ENCODE measurements at regions not wholly inside any gene's neighbourhood (a gene's known extent, or its start where the extent isn't known, plus 50 kb on each side); places are given as distances from the start of the nearest gene placed in this dataset.

- no peak for DNase-seq
- H3K27ac ChIP-seq = no peak overlapping the region
- 73 to 89% (median 88%) methylated on average over 1 of the region's 1 CpG for WGBS, 3 donors
- intact Hi-C loops (cut with DNase I) = no loop called here
- no peaks in the 10 kb centered on the region for H3K9me3 ChIP-seq
- H3K4me3 ChIP-seq = no peak overlapping the region
- H3K4me1 ChIP-seq (ENCODE audit: insufficient read depth) = no peaks in the 10 kb centered on the region
- TF ChIP-seq, protein P1, sequence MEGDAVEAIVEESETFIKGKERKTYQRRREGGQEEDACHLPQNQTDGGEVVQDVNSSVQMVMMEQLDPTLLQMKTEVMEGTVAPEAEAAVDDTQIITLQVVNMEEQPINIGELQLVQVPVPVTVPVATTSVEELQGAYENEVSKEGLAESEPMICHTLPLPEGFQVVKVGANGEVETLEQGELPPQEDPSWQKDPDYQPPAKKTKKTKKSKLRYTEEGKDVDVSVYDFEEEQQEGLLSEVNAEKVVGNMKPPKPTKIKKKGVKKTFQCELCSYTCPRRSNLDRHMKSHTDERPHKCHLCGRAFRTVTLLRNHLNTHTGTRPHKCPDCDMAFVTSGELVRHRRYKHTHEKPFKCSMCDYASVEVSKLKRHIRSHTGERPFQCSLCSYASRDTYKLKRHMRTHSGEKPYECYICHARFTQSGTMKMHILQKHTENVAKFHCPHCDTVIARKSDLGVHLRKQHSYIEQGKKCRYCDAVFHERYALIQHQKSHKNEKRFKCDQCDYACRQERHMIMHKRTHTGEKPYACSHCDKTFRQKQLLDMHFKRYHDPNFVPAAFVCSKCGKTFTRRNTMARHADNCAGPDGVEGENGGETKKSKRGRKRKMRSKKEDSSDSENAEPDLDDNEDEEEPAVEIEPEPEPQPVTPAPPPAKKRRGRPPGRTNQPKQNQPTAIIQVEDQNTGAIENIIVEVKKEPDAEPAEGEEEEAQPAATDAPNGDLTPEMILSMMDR (IDR thresholded peaks at IDR 0.05) = no peak
- TF ChIP-seq POLR2A (IDR thresholded peaks at IDR 0.05) (no peak), EP300 (IDR thresholded peaks at IDR 0.05) (no peak)
- H3K36me3 ChIP-seq = no peaks in the 10 kb centered on the region
- H3K27me3 ChIP-seq = no peaks in the 10 kb centered on the region
These were observed 66.9 kb upstream of the KLF13 start for GRCh38 chr15:31259562-31260252.

DNA sequence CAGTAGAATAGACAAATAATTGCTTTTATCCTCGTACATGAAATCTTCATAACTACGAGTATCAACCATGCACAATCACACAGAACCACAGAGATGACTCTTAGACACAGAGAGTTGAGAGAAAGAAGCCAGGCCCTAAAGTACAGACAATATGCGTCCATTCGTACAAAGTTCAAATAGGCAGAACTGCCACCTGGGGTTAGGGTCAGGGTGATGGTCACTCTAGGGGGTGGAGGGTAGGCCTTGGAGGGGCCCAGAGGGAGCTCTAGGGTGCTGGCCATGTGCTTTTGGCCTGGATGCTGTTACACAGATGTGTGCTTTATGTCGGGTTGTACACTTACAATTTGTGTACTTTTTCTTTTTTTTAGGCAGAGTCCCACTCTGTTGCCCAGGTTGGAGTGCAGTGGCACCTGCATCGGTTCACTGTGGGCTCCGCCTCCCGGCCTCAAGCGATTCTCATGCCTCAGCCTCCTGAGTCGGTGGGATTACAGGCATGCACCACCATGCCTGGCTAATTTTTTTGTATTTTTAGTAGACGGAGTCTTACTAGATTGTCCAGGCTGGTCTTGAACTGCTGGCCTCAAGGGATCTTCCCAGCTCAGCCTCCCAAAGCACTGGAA lies 65.9 kb upstream of the KLF13 start:
- no peaks in the 10 kb centered on the region for H3K27me3 ChIP-seq
- TF ChIP-seq POLR2A (IDR thresholded peaks at IDR 0.05) (no peak), EP300 (IDR thresholded peaks at IDR 0.05) (no peak)
- TF ChIP-seq, protein P1 (IDR thresholded peaks at IDR 0.05) = no peak
- no peak overlapping the region for H3K4me3 ChIP-seq
- intact Hi-C loops (cut with DNase I) = loop anchor here in 1 of 4 donors (1.0 kb wide), 1 partner anchor 40 kb away; no protein-coding TSS in a partner anchor
- H3K4me1 ChIP-seq (ENCODE audit: insufficient read depth) = no peaks in the 10 kb centered on the region
- no peaks in the 10 kb centered on the region for H3K36me3 ChIP-seq
- no peaks in the 10 kb centered on the region for H3K9me3 ChIP-seq
- H3K27ac ChIP-seq = no peak overlapping the region
- DNase-seq = peak in 1 of 5 donors; percentile 10
- 92 to 95% (median 93%) methylated on average over 11 of the region's 11 CpGs for WGBS, 3 donors

- no peak overlapping the region for H3K4me3 ChIP-seq
- no peaks in the 10 kb centered on the region for H3K27me3 ChIP-seq
- 76 to 87% (median 81%) methylated on average over 12 of the region's 12 CpGs for WGBS, 3 donors
- DNase-seq = peak in 1 of 5 donors; percentile 37
- intact Hi-C loops (cut with DNase I) = loop anchor here in 1 of 4 donors (1.0 kb wide), 1 partner anchor 39 kb away; no protein-coding TSS in a partner anchor
- no peak for TF ChIP-seq POLR2A (IDR thresholded peaks at IDR 0.05)
- TF ChIP-seq, protein P1 (IDR thresholded peaks at IDR 0.05) = no peak
- TF ChIP-seq EP300 (IDR thresholded peaks at IDR 0.05) = no peak
- H3K4me1 ChIP-seq (ENCODE audit: insufficient read depth) = no peaks in the 10 kb centered on the region
- H3K9me3 ChIP-seq = no peaks in the 10 kb centered on the region
- H3K27ac ChIP-seq = no peak overlapping the region
- H3K36me3 ChIP-seq = no peaks in the 10 kb centered on the region
These were observed 65.1 kb upstream of the KLF13 start for GRCh38 chr15:31261266-31262142.

DNA sequence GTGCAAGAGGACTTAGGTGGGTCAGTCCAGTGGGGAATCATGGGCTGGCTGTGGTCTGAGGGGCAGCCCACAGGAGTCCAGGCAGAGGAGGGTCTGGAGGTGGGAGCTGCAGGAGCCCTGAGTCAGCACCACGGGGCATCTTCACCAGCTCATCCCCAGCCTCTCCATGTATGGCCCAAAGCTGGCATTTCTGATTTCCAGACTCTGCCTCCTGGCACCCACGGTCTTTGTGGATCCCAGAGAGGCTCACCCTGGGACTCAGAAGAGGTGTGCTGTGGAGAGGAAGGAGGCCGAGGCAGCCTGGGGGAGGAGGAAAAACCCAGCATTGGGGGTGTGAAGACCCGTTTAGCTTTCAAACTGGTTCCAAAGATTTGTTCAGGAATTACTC lies 64.5 kb upstream of the KLF13 start:
- H3K9me3 ChIP-seq = no peaks in the 10 kb centered on the region
- no peak for TF ChIP-seq POLR2A (IDR thresholded peaks at IDR 0.05)
- TF ChIP-seq EP300 (IDR thresholded peaks at IDR 0.05) = no peak
- TF ChIP-seq, protein P1 (IDR thresholded peaks at IDR 0.05) = no peak
- H3K4me3 ChIP-seq = no peak overlapping the region

More for the DNA sequence above, 64.5 kb upstream of the KLF13 start:
- no peaks in the 10 kb centered on the region for H3K27me3 ChIP-seq
- no peak overlapping the region for H3K27ac ChIP-seq
- H3K4me1 ChIP-seq (ENCODE audit: insufficient read depth) = no peaks in the 10 kb centered on the region
- DNase-seq = peak in 1 of 5 donors; percentile 7
- H3K36me3 ChIP-seq = no peaks in the 10 kb centered on the region
- 79 to 82% (median 81%) methylated on average over 4 of the region's 4 CpGs for WGBS, 3 donors
- intact Hi-C loops (cut with DNase I) = no loop called here

Measured in ovary (tissue), 7 donors.